GM12878 (cell line): ENCODE measurements at regions not wholly inside any gene's neighbourhood (a gene's known extent, or its start where the extent isn't known, plus 50 kb on each side); places are given as distances from the start of the nearest gene placed in this dataset.

Experiments
- ATAC-seq: fragments of 200-7000 bp; cut with Tn5 transposase; 3 replicates; pipeline ENCODE4 v1.9.1; 2020; ENCODE audit warnings: mild to moderate bottlenecking, moderate library complexity
- BruUV-seq: library from RNA; stranded (reverse); fragments of 400-500 nt; replicated peaks from 2 replicates; lab custom pipeline; 2021; lab: Mats Ljungman, UMichigan
- CTCF ChIA-PET: fragments of 300-600 bp; sonication (Branson Sonifier 250); formaldehyde crosslinking; extraction: SDS; loops from one replicate; lab custom pipeline; 2021; ENCODE audit warnings: inconsistent platforms; lab: Yijun Ruan, JAX
- POLR2A ChIA-PET: fragments of 350-600 bp; formaldehyde crosslinking; extraction: SDS; loops from one replicate; lab custom pipeline; 2021; ENCODE audit warnings: inconsistent platforms; lab: Charles Lee
- RAD21 ChIA-PET: fragments of 300-600 bp; sonication (Branson Sonifier 250); formaldehyde crosslinking; loops from one replicate; lab custom pipeline; 2023; ENCODE audit warnings: antibody characterized with exemption; ENCODE audit not compliant: unreplicated experiment; lab: Charles Lee
- SMC1A ChIA-PET: fragments of 300-600 bp; sonication (Branson Sonifier 250); formaldehyde crosslinking; loops from one replicate; lab custom pipeline; 2023; ENCODE audit not compliant: unreplicated experiment, uncharacterized antibody; lab: Charles Lee
- DNase-seq: peaks from one replicate; pipeline ENCODE4 v3.0.0-alpha.2; 2011; ENCODE audit warnings: low read depth, low spot score
- FAIRE-seq: peaks from 3 replicates; lab custom pipeline; 2011; peaks lifted over from hg19 to GRCh38; lab: Jason Lieb, UNC
- H2AFZ ChIP-seq: 2 replicates; pipeline ENCODE4 v1.6.0; 2011; ENCODE audit warnings: low read depth, low read length, control low read depth; ENCODE audit not compliant: control insufficient read depth
- H3K27ac ChIP-seq: 2 replicates; pipeline ENCODE4 v1.5.1; 2011; ENCODE audit warnings: control low read depth; ENCODE audit not compliant: control insufficient read depth, insufficient read depth
- H3K27me3 ChIP-seq, 2 experiments: replicated peaks in 1 of 2; 2 replicates each; pipeline versions ENCODE4 v1.6.0 to v1.6.1; 2011; ENCODE audit warnings: low read length in 1 of 2; ENCODE audit not compliant: control insufficient read depth in 2 of 2, insufficient read depth in 2 of 2
- H3K36me3 ChIP-seq, 2 experiments: 2 replicates each; pipeline ENCODE4 v1.5.1; 2011; ENCODE audit warnings: low read length in 1 of 2; ENCODE audit not compliant: control insufficient read depth in 2 of 2, insufficient read depth in 2 of 2
- H3K4me1 ChIP-seq: 2 replicates; pipeline ENCODE4 v1.6.1; 2011; ENCODE audit warnings: mild to moderate bottlenecking, low read length, moderate library complexity, mixed read lengths; ENCODE audit not compliant: control insufficient read depth, insufficient read depth
- H3K4me2 ChIP-seq: 2 replicates; pipeline ENCODE4 v1.6.0; 2011; ENCODE audit warnings: control low read depth; ENCODE audit not compliant: control insufficient read depth, insufficient read depth
- H3K4me3 ChIP-seq: fragments of 200-600 bp; sonication (generic); 2 replicates; pipeline ENCODE4 v1.5.1; 2016
- H3K79me2 ChIP-seq: 2 replicates; pipeline ENCODE4 v1.6.0; 2011; ENCODE audit warnings: low read length; ENCODE audit not compliant: control insufficient read depth, insufficient read depth
- H3K9ac ChIP-seq: 2 replicates; pipeline ENCODE4 v1.8.0; 2011; ENCODE audit warnings: low read length, control low read depth, mixed read lengths; ENCODE audit not compliant: control insufficient read depth, insufficient read depth
- H3K9me3 ChIP-seq: replicated peaks from 3 replicates; pipeline ENCODE4 v1.5.1; 2011; ENCODE audit warnings: mild to moderate bottlenecking, low read length; ENCODE audit not compliant: control insufficient read depth, insufficient read depth
- H4K20me1 ChIP-seq: 2 replicates; pipeline ENCODE4 v1.6.0; 2011; ENCODE audit not compliant: control insufficient read depth, insufficient read depth
- ASH2L ChIP-seq: fragments of 300-600, 200-600 bp; sonication (generic); IDR thresholded peaks from 2 replicates; pipeline ENCODE4 v1.6.1; 2017; ENCODE audit warnings: low read depth, mild to moderate bottlenecking, borderline replicate concordance
- ATF3 ChIP-seq: IDR thresholded peaks from 2 replicates; pipeline ENCODE4 v1.6.1; 2011; ENCODE audit warnings: low read depth, mild to moderate bottlenecking, low read length, moderate library complexity, borderline replicate concordance; ENCODE audit errors: extremely low read depth
- BRCA1 ChIP-seq: IDR thresholded peaks from 2 replicates; pipeline ENCODE4 v1.6.1; 2011; ENCODE audit warnings: low read depth, low read length, improper control_type of control experiment
- CBFB ChIP-seq: IDR thresholded peaks from 2 replicates; pipeline ENCODE4 v1.6.1; 2016; ENCODE audit warnings: antibody characterized with exemption, low read depth
- DPF2 ChIP-seq: fragments of 450-650 bp; IDR thresholded peaks from 2 replicates; pipeline ENCODE4 v1.6.1; 2017; ENCODE audit warnings: mild to moderate bottlenecking
- HCFC1 ChIP-seq: fragments of 150-350 bp; IDR thresholded peaks from 2 replicates; pipeline ENCODE4 v1.6.1; 2014; ENCODE audit warnings: low read length
- MLLT1 ChIP-seq: fragments of 450-650 bp; IDR thresholded peaks from 2 replicates; pipeline ENCODE4 v1.6.1; 2016; ENCODE audit warnings: mild to moderate bottlenecking
- MTA3 ChIP-seq: IDR thresholded peaks from 2 replicates; pipeline ENCODE4 v1.6.1; 2012; ENCODE audit warnings: low read length, inconsistent platforms, borderline replicate concordance
- MXI1 ChIP-seq: fragments of 150-350 bp; IDR thresholded peaks from 2 replicates; pipeline ENCODE4 v1.6.1; 2011; ENCODE audit warnings: low read depth, mild to moderate bottlenecking, inconsistent platforms, low read length, improper control_type of control experiment
- POU2F2 ChIP-seq: IDR thresholded peaks from 3 replicates; pipeline ENCODE4 v1.6.1; 2011; ENCODE audit warnings: low read depth, mild to moderate bottlenecking, low read length, borderline replicate concordance
- RAD51 ChIP-seq: fragments of 450-650 bp; IDR thresholded peaks from 2 replicates; pipeline ENCODE4 v1.6.1; 2016; ENCODE audit warnings: moderate library complexity, mild to moderate bottlenecking, inconsistent platforms
- RELB ChIP-seq: fragments of 450-650 bp; IDR thresholded peaks from 2 replicates; pipeline ENCODE4 v1.6.1; 2017; ENCODE audit warnings: low read depth, mild to moderate bottlenecking, moderate library complexity
- TBL1XR1 ChIP-seq: IDR thresholded peaks from 2 replicates; pipeline ENCODE4 v1.6.1; 2012; ENCODE audit warnings: low read depth, low read length, improper control_type of control experiment
- TCF3 ChIP-seq: IDR thresholded peaks from 2 replicates; pipeline ENCODE4 v1.6.1; 2012; ENCODE audit warnings: low read depth, mild to moderate bottlenecking, low read length, borderline replicate concordance; ENCODE audit not compliant: insufficient read depth
- WGBS: methylation state at CpG from one replicate; pipeline ENCODE4 v1.1.6; 2016; ENCODE audit warnings: low lambda C conversion rate; ENCODE audit not compliant: insufficient replicate concordance, insufficient coverage; ENCODE audit errors: missing lambda C conversion rate; 5-methylcytosine and 5-hydroxymethylcytosine counted together
- in situ Hi-C: fragments of 300-500 bp; cut with MboI; formaldehyde crosslinking; loops from 9 replicates; pipeline ENCODE4 v1.14.3; 2018; ENCODE audit warnings: mixed read lengths
- intact Hi-C: fragments of 100-400 bp; cut with micrococcal nuclease; formaldehyde crosslinking; loops from one replicate; pipeline ENCODE4 v1.14.2; 2022; ENCODE audit not compliant: unreplicated experiment

GRCh38 chr12:67073336-67073735 lies 195.8 kb upstream of the CAND1 start:
- in situ Hi-C loops = no loop called here
- H3K36me3 ChIP-seq = no peaks in the 10 kb centered on the region
- TF ChIP-seq TCF3 = no peak
- no peak for TF ChIP-seq RAD51
- TF ChIP-seq MXI1 = no peak
- TF ChIP-seq HCFC1 = no peak
- TF ChIP-seq MTA3 = no peak
- no peak for TF ChIP-seq CBFB
- no peak for TF ChIP-seq POU2F2
- no peak for TF ChIP-seq BRCA1
- TF ChIP-seq MLLT1 = no peak
- no peak for TF ChIP-seq TBL1XR1
- no peak for TF ChIP-seq RELB
- TF ChIP-seq ATF3 = no peak
- TF ChIP-seq ASH2L = no peak
- no peak for TF ChIP-seq DPF2
- TF ChIP-seq, all 136 proteins: peak for 0
- SMC1A ChIA-PET = no interaction called here
- POLR2A ChIA-PET = no interaction called here
- FAIRE-seq = no peak
- Histone ChIP-seq H3K27ac (no peak overlapping the region), H3K27me3 (peaks cover 7 to 9% of the 10 kb centered on the region in 2 experiments), H3K9me3 (no peaks in the 10 kb centered on the region), H3K4me2 (no peak overlapping the region), H3K4me1 (no peaks in the 10 kb centered on the region), H3K79me2 (no peaks in the 10 kb centered on the region), H4K20me1 (no peaks in the 10 kb centered on the region), H3K9ac (no peak overlapping the region), H2AFZ (no peak overlapping the region), H3K4me3 (no peak overlapping the region)
- intact Hi-C loops = no loop called here
- no peak for DNase-seq
- WGBS = 0% methylated on average over 1 of the region's 1 CpG
- CTCF ChIA-PET = no interaction called here
- no peak for ATAC-seq
- no TSS peak for BruUV-seq
- RAD21 ChIA-PET = no interaction called here
